Lower leg skin (tissue), 3 donors: ENCODE measurements at regions not wholly inside any gene's neighbourhood (a gene's known extent, or its start where the extent isn't known, plus 50 kb on each side); places are given as distances from the start of the nearest gene placed in this dataset.

Experiments used
- POLR2A ChIP-seq, 2 donors: fragments of 450-650 bp; IDR thresholded peaks; one replicate each; pipeline ENCODE4 v1.6.1; 2016 to 2017; ENCODE audit warnings: antibody characterized with exemption in 2 of 2, mild to moderate bottlenecking in 1 of 2, moderate library complexity in 1 of 2
- TF ChIP-seq, protein P1 (sequence below), 3 donors: fragments of 450-650 bp; IDR thresholded peaks; one replicate each; pipeline ENCODE4 v1.5.1; 2016; ENCODE audit warnings: antibody characterized with exemption in 3 of 3, mild to moderate bottlenecking in 3 of 3, moderate library complexity in 2 of 3

DNA sequence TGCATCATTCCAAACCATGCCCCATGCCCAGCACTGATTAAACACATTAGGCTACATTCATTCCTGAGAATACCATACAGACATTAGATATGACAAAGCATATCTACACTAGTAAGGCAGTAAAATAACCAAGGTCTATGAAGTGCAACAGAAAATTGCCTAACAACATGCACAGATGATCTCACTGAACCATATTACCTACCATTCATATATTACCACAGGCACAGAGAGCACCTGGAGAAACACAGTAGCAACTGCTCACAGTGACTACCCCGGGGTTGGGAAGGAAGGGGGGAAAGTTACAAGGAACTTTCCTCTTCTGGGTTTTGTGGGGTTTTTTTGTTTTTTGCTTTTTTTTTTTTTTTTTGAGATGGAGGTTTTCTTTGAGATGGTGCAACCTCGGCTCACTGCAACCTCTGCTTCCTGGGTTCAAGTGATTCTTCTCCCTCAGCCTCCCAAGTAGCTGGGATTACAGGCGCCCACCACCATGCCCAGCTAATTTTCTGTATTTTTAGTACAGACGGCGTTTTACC, 669.6 kb downstream of the UQCRFS1 start:
- TF ChIP-seq, protein P1, sequence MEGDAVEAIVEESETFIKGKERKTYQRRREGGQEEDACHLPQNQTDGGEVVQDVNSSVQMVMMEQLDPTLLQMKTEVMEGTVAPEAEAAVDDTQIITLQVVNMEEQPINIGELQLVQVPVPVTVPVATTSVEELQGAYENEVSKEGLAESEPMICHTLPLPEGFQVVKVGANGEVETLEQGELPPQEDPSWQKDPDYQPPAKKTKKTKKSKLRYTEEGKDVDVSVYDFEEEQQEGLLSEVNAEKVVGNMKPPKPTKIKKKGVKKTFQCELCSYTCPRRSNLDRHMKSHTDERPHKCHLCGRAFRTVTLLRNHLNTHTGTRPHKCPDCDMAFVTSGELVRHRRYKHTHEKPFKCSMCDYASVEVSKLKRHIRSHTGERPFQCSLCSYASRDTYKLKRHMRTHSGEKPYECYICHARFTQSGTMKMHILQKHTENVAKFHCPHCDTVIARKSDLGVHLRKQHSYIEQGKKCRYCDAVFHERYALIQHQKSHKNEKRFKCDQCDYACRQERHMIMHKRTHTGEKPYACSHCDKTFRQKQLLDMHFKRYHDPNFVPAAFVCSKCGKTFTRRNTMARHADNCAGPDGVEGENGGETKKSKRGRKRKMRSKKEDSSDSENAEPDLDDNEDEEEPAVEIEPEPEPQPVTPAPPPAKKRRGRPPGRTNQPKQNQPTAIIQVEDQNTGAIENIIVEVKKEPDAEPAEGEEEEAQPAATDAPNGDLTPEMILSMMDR (IDR thresholded peaks at IDR 0.05), result no peak
- no peak for TF ChIP-seq POLR2A (IDR thresholded peaks at IDR 0.05)
